Keratinocyte (primary cell): ENCODE measurements at regions not wholly inside any gene's neighbourhood (a gene's known extent, or its start where the extent isn't known, plus 50 kb on each side); places are given as distances from the start of the nearest gene placed in this dataset.

ENCODE experiments used
- DNase-seq: peaks from one replicate; pipeline ENCODE4 v3.0.0-alpha.2; 2011; ENCODE audit warnings: low read depth, missing footprints, low spot score
- FAIRE-seq: peaks from 2 replicates; lab custom pipeline; 2011; peaks lifted over from hg19 to GRCh38; lab: Jason Lieb, UNC
- H2AFZ ChIP-seq: 2 replicates; pipeline ENCODE4 v1.6.0; 2012; ENCODE audit warnings: low read length, control low read depth, inconsistent platforms; ENCODE audit not compliant: control insufficient read depth
- H3K27ac ChIP-seq: 2 replicates; pipeline ENCODE4 v1.5.1; 2011; ENCODE audit warnings: low read length; ENCODE audit not compliant: control insufficient read depth, insufficient read depth
- H3K27me3 ChIP-seq: 3 replicates; pipeline ENCODE4 v1.6.0; 2011; ENCODE audit warnings: low read length; ENCODE audit not compliant: control insufficient read depth, insufficient read depth; ENCODE audit errors: extremely low read depth
- H3K36me3 ChIP-seq, 2 experiments: 2 replicates in 1 of 2; 3 replicates in 1 of 2; pipeline ENCODE4 v1.5.1; 2011; ENCODE audit warnings: low read length in 2 of 2, mild to moderate bottlenecking in 1 of 2; ENCODE audit not compliant: control insufficient read depth in 2 of 2, insufficient read depth in 2 of 2; ENCODE audit errors: extremely low read depth in 1 of 2
- H3K4me1 ChIP-seq: 3 replicates; pipeline ENCODE4 v1.5.1; 2011; ENCODE audit warnings: low read length; ENCODE audit not compliant: control insufficient read depth, insufficient read depth; ENCODE audit errors: extremely low read depth
- H3K4me2 ChIP-seq: 3 replicates; pipeline ENCODE4 v1.6.0; 2011; ENCODE audit warnings: low read depth, low read length; ENCODE audit not compliant: control insufficient read depth, insufficient read depth; ENCODE audit errors: extremely low read depth
- H3K4me3 ChIP-seq, 3 experiments: fragments of 200-600 bp in 1 of 3; sonication (generic) in 1 of 3; 2 replicates in 2 of 3; 3 replicates in 1 of 3; pipeline ENCODE4 v1.5.1; 2011 to 2016; ENCODE audit warnings: low read length in 3 of 3, mild to moderate bottlenecking in 3 of 3, control low read depth in 2 of 3, inconsistent platforms in 1 of 3, low read depth in 1 of 3, mixed read lengths in 1 of 3, mixed run types in 1 of 3, moderate library complexity in 1 of 3; ENCODE audit not compliant: control insufficient read depth in 2 of 3, insufficient read depth in 2 of 3; ENCODE audit errors: extremely low read depth in 1 of 3
- H3K79me2 ChIP-seq: 2 replicates; pipeline ENCODE4 v1.6.0; 2012; ENCODE audit warnings: low read length; ENCODE audit not compliant: control insufficient read depth, insufficient read depth
- H3K9ac ChIP-seq: 3 replicates; pipeline ENCODE4 v1.6.0; 2011; ENCODE audit warnings: low read length; ENCODE audit not compliant: control insufficient read depth, insufficient read depth; ENCODE audit errors: extremely low read depth
- H3K9me1 ChIP-seq: 3 replicates; pipeline ENCODE4 v1.6.0; 2011; ENCODE audit warnings: low read length; ENCODE audit not compliant: control insufficient read depth, insufficient read depth; ENCODE audit errors: extremely low read depth
- H3K9me3 ChIP-seq: 2 replicates; pipeline ENCODE4 v1.5.1; 2012; ENCODE audit warnings: low read depth, low read length; ENCODE audit not compliant: control insufficient read depth
- H4K20me1 ChIP-seq: 3 replicates; pipeline ENCODE4 v1.6.0; 2011; ENCODE audit warnings: low read length; ENCODE audit not compliant: control insufficient read depth, insufficient read depth; ENCODE audit errors: extremely low read depth
- EZH2 ChIP-seq: IDR thresholded peaks from one replicate; pipeline ENCODE4 v1.6.1; 2012; ENCODE audit warnings: inconsistent platforms, mild to moderate bottlenecking, low read length, moderate library complexity
- dilution Hi-C: fragments of 300-500 bp; cut with MboI; formaldehyde crosslinking; loops from one replicate; pipeline ENCODE4 v1.7.0; 2020; ENCODE audit warnings: low sequenced_read_pairs; ENCODE audit not compliant: extremely low pct_ligation_motif_present
- TF ChIP-seq, protein P1 (sequence below), 3 experiments: IDR thresholded peaks in 1 of 3; conservative IDR thresholded peaks in 1 of 3; optimal IDR thresholded peaks in 1 of 3; 2 replicates in 2 of 3; 3 replicates in 1 of 3; pipeline versions ENCODE3 to v1.5.1; 2011; ENCODE audit warnings: low read length in 3 of 3, mild to moderate bottlenecking in 3 of 3, moderate library complexity in 2 of 3, control low read depth in 1 of 3, inconsistent platforms in 1 of 3; ENCODE audit not compliant: insufficient read depth in 2 of 3; ENCODE audit errors: extremely low read depth in 1 of 3

- Histone ChIP-seq H3K79me2 (no peaks in the 10 kb centered on the region), H3K36me3 (no peaks in the 10 kb centered on the region), H4K20me1 (no peaks in the 10 kb centered on the region), H3K27ac (no peak overlapping the region), H2AFZ (no peak overlapping the region), H3K4me3 (no peak overlapping the region), H3K9ac (no peak overlapping the region), H3K9me1 (no peaks in the 10 kb centered on the region), H3K4me1 (no peaks in the 10 kb centered on the region), H3K4me2 (no peak overlapping the region), H3K9me3 (no peaks in the 10 kb centered on the region), H3K27me3 (no peaks in the 10 kb centered on the region)
- dilution Hi-C loops = no loop called here
- DNase-seq (no peak), FAIRE-seq (no peak)
- TF ChIP-seq, protein P1, sequence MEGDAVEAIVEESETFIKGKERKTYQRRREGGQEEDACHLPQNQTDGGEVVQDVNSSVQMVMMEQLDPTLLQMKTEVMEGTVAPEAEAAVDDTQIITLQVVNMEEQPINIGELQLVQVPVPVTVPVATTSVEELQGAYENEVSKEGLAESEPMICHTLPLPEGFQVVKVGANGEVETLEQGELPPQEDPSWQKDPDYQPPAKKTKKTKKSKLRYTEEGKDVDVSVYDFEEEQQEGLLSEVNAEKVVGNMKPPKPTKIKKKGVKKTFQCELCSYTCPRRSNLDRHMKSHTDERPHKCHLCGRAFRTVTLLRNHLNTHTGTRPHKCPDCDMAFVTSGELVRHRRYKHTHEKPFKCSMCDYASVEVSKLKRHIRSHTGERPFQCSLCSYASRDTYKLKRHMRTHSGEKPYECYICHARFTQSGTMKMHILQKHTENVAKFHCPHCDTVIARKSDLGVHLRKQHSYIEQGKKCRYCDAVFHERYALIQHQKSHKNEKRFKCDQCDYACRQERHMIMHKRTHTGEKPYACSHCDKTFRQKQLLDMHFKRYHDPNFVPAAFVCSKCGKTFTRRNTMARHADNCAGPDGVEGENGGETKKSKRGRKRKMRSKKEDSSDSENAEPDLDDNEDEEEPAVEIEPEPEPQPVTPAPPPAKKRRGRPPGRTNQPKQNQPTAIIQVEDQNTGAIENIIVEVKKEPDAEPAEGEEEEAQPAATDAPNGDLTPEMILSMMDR (optimal IDR thresholded peaks at IDR 0.05 in 1 of 3, IDR thresholded peaks at IDR 0.05 in 1 of 3, conservative IDR thresholded peaks at IDR 0.05 in 1 of 3; ENCODE audit: extremely low read depth in 1 of 3, insufficient read depth in 2 of 3, low read length in 3 of 3) = no peak
- TF ChIP-seq EZH2 = no peak
Measured at GRCh38 chr3:99373088-99373845, 265.1 kb upstream of the COL8A1 start.

- no peak for FAIRE-seq
- H2AFZ ChIP-seq = no peak overlapping the region
- H3K4me2 ChIP-seq = no peak overlapping the region
- no peaks in the 10 kb centered on the region for H3K27me3 ChIP-seq
- H3K4me3 ChIP-seq = no peak overlapping the region
- H3K4me1 ChIP-seq = no peaks in the 10 kb centered on the region
- no peak overlapping the region for H3K27ac ChIP-seq
- no peaks in the 10 kb centered on the region for H3K9me3 ChIP-seq
- DNase-seq = no peak
- H3K36me3 ChIP-seq = no peaks in the 10 kb centered on the region
- dilution Hi-C loops = no loop called here
- no peak overlapping the region for H3K9ac ChIP-seq
- no peaks in the 10 kb centered on the region for H3K9me1 ChIP-seq
- TF ChIP-seq, protein P1 (optimal IDR thresholded peaks at IDR 0.05 in 1 of 3, IDR thresholded peaks at IDR 0.05 in 1 of 3, conservative IDR thresholded peaks at IDR 0.05 in 1 of 3; ENCODE audit: extremely low read depth in 1 of 3, insufficient read depth in 2 of 3, low read length in 3 of 3) = no peak
- no peak for TF ChIP-seq EZH2
- no peaks in the 10 kb centered on the region for H3K79me2 ChIP-seq
- H4K20me1 ChIP-seq = no peaks in the 10 kb centered on the region
Measured at GRCh38 chr3:99366663-99367429, 271.5 kb upstream of the COL8A1 start.
